GM18870 (cell line): ENCODE measurements at regions not wholly inside any gene's neighbourhood (a gene's known extent, or its start where the extent isn't known, plus 50 kb on each side); places are given as distances from the start of the nearest gene placed in this dataset.

ENCODE experiments used
- ATAC-seq: cut with Tn5 transposase; IDR thresholded peaks from one replicate; pipeline ENCODE4 v1.9.1; 2021; ENCODE audit warnings: moderate library complexity; ENCODE audit not compliant: unreplicated experiment

DNA sequence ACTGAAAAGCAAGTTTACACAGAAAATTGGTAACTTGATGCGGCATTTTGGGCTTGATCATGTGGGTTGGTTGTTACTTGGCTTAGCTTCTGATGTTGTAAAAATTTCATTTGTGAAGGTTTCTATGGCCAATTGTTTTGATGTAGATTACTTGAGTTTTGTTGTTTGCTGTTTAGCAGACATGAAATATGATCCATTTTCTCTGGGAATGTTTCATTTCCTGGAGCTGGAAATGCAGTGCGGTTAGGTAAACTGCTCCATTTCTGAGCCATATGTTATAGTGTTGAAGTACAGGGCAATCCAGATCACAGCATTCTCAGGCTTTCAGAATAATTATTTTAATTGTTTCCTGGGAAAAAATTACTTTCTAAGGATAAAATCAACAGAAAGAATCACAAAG lies 396.9 kb downstream of the ENC1 start:
- ATAC-seq, result no peak

DNA sequence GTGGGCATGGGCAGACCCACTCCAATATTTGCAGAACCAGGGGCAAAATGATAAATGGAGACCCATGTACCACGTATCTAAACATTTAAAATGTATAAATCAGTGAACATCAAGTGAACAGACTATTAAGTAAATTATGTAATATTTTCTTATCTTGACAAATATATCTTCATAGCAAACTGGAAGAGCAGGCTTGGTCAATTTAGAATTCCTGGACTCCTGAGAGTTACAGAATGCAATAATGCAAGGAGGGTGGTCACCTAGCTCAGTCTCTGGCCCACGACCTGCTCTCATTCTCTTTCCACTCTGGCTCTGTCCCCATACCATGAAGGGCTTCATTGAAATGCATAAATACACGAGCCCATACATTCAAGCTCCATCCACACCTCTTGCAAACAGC lies 398.0 kb downstream of the ENC1 start:
- no peak for ATAC-seq

- no peak for ATAC-seq
Measured at GRCh38 chr5:74241751-74242140, 398.8 kb downstream of the ENC1 start.

- ATAC-seq, result no peak
Measured at GRCh38 chr5:74240783-74241750, 399.5 kb downstream of the ENC1 start.

GRCh38 chr5:74239261-74239660 lies 401.3 kb downstream of the ENC1 start:
- ATAC-seq, result no peak

GRCh38 chr5:74237571-74238145 lies 402.9 kb downstream of the ENC1 start:
- ATAC-seq, result no peak

- no peak for ATAC-seq
Measured at GRCh38 chr5:74235552-74235951, 405.0 kb downstream of the ENC1 start.

DNA sequence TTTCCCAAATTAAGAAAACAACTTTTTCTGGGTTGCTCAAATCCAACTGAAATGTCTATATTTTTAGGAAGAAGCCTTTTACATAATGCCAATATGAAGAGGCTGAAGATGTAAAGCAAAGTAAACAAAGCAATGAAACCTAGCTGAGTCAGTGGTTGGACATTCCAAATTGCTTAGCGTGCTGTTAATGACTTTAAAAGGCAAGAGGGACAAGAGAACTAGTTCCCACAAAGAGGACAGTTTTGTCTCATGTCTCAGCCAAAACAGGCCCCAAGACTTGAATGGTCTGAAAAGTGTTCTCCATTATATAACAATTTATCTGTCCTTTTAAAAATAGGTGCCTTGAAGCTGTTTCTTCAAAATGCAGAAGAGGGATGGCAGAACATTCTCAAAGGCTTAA lies 407.0 kb downstream of the ENC1 start:
- ATAC-seq, result no peak

DNA sequence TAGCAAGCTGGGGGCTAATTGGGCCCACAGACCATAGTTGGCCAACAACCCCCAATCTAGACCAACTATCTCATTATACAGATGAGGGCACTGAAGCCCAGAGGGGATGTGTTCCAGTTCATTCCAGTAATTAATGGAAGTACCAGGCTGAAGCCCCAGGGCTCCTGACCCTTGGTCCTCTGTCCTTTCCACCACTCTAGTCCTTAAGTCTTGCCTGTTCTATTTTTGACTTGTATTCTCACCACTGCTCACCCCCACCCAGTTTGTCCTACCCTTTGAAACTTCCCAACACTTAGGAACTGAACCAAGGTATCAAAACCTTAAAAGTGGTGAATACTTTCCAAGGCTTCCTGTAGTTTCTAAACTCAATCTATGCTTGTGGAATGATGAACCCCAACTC lies 407.4 kb downstream of the ENC1 start:
- ATAC-seq, result no peak

GRCh38 chr5:74232276-74232675 lies 408.3 kb downstream of the ENC1 start:
- no peak for ATAC-seq

DNA sequence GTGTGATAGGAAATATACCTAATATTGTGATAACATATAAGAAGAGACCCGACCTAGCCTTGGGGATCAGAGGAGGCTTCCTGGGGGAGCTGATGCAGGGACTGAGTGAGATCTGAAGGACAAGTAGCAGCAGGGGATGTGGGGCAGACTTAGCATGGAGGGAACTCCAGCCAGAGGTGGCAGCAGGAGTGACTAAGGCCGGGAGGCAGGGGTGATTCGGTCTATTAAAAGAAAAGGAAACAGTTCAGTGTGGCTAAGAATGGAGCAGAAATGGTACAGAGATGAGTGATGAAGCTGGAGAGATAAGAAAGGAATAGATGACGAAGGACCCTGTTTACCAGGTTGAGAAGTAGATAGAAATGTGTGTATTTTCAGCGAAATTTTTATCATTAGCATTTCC lies 408.8 kb downstream of the ENC1 start:
- ATAC-seq, result no peak

DNA sequence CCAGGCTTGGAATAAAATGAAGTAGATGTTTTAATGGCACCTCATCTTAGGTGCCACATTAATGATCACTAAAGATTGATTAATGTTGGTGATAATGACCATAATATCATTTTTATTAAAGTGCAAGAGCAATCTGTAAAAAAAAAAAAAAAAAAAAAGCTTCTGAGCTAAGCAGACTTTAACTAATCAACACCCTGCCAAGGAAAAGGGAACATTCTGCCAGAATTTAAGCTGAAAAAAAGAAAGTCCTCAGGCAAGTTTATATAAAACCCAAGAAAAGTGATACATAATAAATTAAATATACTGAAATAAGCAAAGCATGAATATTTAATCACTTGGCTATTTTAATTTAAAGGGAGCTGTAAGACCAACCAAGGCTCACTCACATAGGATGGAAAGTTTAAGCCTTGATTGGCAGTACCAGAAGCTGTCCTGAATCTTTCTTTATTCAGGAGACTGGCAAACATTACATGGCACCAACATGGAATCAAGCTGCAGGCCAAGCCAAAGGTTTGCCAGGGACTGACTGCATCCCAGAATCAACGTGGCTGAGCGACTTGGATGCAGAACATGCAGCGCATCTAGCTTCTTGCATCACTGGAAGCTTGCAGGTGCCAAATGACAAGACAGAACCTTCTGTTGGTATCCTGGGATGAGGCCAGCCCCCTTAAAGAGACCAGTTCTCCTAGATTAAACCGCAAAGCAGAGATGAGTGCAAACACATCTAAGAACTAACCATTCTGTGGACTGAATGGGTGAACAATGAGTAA lies 413.6 kb downstream of the ENC1 start:
- no peak for ATAC-seq

DNA sequence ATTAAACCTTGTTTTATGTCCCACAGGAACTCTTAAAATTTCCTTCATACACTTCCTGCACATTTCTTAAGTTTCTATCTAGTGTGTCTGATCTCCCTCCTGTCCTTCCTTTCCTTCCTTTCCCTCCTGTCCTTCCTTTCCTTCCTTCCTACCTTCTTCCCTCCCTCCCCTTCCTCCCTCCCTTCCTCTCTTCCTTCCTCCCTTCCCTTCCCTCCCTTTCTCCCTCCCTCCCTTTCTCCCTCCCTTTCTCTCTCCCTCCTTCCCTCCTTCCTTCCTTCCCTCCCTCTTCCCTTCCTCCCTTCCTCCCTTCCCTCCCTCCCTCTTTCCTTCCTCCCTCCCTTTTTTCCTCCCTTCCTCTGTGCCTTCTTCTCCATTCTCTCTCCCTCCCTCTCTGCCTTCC lies 414.9 kb downstream of the ENC1 start:
- no peak for ATAC-seq

- no peak for ATAC-seq
Measured at GRCh38 chr5:74224331-74224730, 416.2 kb downstream of the ENC1 start.

- no peak for ATAC-seq
Measured at GRCh38 chr5:74222806-74223205, 417.7 kb downstream of the ENC1 start.

DNA sequence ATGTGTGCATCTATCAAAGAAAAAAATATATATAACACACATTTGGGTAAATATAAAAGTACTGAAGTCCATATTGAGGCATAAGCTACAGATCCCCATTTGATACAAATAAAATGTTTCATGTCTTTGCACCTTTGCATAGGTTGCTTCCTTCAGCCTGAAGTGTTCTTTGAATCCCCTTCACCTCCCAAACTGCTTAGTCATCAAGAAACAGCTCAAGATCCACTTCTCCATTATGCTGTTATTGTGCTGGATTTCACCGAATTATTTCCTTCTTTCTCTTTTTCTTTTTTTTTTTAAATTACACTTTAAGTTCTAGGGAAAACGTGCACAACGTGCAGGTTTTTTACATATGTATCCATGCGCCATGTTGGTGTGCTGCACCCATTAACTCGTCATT lies 419.1 kb downstream of the ENC1 start:
- ATAC-seq, result no peak

- ATAC-seq, result no peak
Measured at GRCh38 chr5:74216012-74216411, 424.5 kb downstream of the ENC1 start.

DNA sequence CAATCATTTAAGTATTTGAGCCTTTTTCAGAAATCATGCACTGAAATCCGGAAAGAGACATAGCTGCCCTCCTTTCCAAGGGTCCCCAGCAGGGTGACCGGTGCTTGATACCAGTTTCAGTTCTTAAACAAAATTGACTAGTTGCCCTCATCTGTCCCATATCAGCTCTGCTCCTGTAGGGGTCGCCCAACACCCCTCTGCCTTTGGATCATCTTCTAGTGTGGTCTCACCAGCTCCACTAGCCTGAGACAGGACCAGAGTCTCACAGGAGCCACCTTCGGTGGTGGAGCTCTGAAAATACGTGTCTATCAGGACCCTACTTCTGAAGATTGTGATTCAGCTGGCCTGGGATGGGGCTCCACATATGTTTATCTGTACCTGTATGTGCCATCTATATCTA lies 428.2 kb downstream of the ENC1 start:
- ATAC-seq, result no peak

- ATAC-seq, result no peak
Measured at GRCh38 chr5:74209571-74209970, 431.0 kb downstream of the ENC1 start.

DNA sequence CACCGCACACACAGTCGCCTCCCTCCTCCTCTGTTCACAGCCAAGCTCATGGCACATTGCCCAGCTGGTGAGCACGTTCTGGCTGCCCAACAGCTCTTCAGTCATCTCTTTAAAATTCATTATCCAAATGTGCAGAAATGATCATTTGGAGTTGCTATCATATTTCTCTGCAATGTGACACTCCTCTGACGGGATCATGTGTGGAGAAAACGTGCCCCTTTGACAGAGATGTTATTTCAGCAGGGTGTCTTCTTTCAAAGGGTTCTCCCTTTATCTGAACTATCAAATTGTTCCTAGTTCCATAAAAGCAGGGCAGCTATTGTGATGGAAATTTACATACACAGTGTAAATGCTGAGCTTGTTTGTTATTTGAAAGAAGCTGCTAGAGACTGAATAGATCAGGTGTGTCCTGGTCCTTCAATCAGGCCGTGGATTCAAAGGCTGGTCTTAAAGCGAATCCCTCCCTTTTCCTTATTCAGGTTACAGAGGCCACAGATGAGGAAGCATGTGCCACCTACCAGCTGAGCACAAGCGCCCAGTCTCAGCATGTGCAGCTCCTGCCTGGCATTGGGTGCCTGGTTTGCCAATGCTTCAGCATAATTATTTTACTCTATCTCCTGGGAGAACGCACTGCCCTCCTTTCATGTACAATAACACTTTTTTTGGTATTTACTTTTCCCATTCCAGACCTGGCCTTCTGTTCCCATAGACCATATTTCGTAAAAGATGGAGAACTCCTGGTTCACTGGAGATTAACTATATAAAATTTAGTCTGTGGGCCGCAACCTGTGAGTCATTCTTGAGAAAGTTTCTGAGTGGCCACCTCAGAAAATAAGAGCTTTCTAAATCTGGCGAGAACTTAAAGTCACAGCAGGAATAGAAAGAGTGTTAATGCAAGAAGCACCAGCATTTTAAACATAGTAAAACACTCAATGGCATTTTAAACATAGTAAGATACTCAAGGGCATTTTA lies 433.7 kb downstream of the ENC1 start:
- ATAC-seq, result no peak
